Upper lobe of left lung (tissue), 6 donors: ENCODE measurements at regions not wholly inside any gene's neighbourhood (a gene's known extent, or its start where the extent isn't known, plus 50 kb on each side); places are given as distances from the start of the nearest gene placed in this dataset.

Experiments
- ATAC-seq, 2 donors: fragments of 200-7000 bp; cut with Tn5 transposase; one replicate each; pipeline ENCODE4 v1.9.1; 2022; ENCODE audit warnings: mild to moderate bottlenecking in 2 of 2, moderate library complexity in 2 of 2; ENCODE audit not compliant: low FRiP score in 2 of 2
- DNase-seq, 2 donors: peaks; one replicate each; pipeline ENCODE4 v3.0.0-alpha.2; 2019 to 2020
- H3K27ac ChIP-seq, 4 donors: fragments of 200-600 bp; sonication (generic); one replicate each; pipeline ENCODE4 v1.5.1; 2016 to 2019
- H3K27me3 ChIP-seq, 4 donors: fragments of 200-600 bp; sonication (generic); one replicate each; pipeline ENCODE4 v1.5.1; 2017 to 2019
- H3K36me3 ChIP-seq, 4 donors: fragments of 200-600 bp; sonication (generic); one replicate each; pipeline ENCODE4 v1.5.1; 2016 to 2019
- H3K4me1 ChIP-seq, 4 donors: fragments of 200-600 bp; sonication (generic); one replicate each; pipeline ENCODE4 v1.5.1; 2018 to 2019
- H3K4me3 ChIP-seq, 4 donors: fragments of 200-600 bp; sonication (generic); one replicate each; pipeline ENCODE4 v1.5.1; 2017 to 2019; ENCODE audit warnings: mild to moderate bottlenecking in 2 of 4, moderate library complexity in 1 of 4
- H3K9me3 ChIP-seq, 4 donors: fragments of 200-600 bp; sonication (generic); one replicate each; pipeline ENCODE4 v1.5.1; 2018 to 2019
- CTCF ChIP-seq, 6 experiments: fragments of 450-650 bp in 4 of 6; fragments of 200-600 bp in 2 of 6; sonication (generic) in 2 of 6; IDR thresholded peaks; one replicate each; pipeline ENCODE4 v1.5.1; 2016 to 2019; ENCODE audit warnings: antibody characterized with exemption in 6 of 6
- EP300 ChIP-seq, 4 donors: sonication (generic); formaldehyde crosslinking; IDR thresholded peaks; one replicate each; pipeline ENCODE4 v1.5.1; 2017; ENCODE audit warnings: antibody characterized with exemption in 4 of 4, control low read depth in 2 of 4
- POLR2A ChIP-seq, 4 donors: fragments of 450-650 bp; IDR thresholded peaks; one replicate each; pipeline ENCODE4 v1.5.1; 2016 to 2017; ENCODE audit warnings: antibody characterized with exemption in 4 of 4, mild to moderate bottlenecking in 2 of 4
- POLR2AphosphoS5 ChIP-seq, 2 donors: sonication (generic); formaldehyde crosslinking; IDR thresholded peaks; one replicate each; pipeline ENCODE4 v1.5.1; 2017; ENCODE audit warnings: antibody characterized with exemption in 2 of 2
- WGBS, 2 donors: methylation state at CpG; one replicate each; pipeline ENCODE4 v1.1.5; 2017 to 2018; 5-methylcytosine and 5-hydroxymethylcytosine counted together
- donor health status: DM: no; HTN: no; CAD: no; lungs with moderate emphysema.
- donor health status: DM: no; HTN: yes; CAD: no; lungs with severe emphysema.

DNA sequence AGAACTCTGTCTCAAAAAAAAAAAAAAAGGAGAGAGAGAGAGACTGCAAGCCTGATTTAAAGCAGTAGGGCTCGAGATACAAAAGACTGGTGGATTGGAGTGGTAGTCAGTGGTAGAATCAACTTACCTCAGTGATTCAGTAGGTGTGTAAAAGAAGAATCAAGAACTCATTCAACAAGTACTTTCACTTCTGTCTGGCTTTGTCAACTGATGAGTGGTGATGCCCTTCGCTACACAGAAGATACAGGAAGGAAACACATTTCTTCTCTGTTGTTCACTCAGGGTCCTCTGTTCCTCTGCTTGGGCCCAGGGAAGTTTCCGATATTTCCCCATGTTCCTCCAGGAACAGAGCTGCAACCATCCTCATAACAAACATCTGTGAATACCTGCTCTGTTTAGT is 68.6 kb upstream of the COG2 start:
- WGBS, 2 donors: 62 to 74% methylated on average over 3 of the region's 3 CpGs
- no peaks in the 10 kb centered on the region for H3K9me3 ChIP-seq
- H3K27ac ChIP-seq: no peak overlapping the region
- ATAC-seq: no peak
- H3K4me1 ChIP-seq: peaks cover 4 to 18% (median 12%) of the 10 kb centered on the region in 4 donors
- H3K27me3 ChIP-seq: no peaks in the 10 kb centered on the region
- H3K36me3 ChIP-seq: no peaks in the 10 kb centered on the region
- TF ChIP-seq POLR2AphosphoS5 (IDR thresholded peaks at IDR 0.05) (no peak), EP300 (IDR thresholded peaks at IDR 0.05) (no peak), CTCF (IDR thresholded peaks at IDR 0.05) (no peak), POLR2A (IDR thresholded peaks at IDR 0.05) (no peak)
- no peak for DNase-seq
- no peak overlapping the region for H3K4me3 ChIP-seq

GRCh38 chr1:230572121-230573105 is 69.9 kb upstream of the COG2 start:
- H3K4me3 ChIP-seq: no peak overlapping the region
- H3K27me3 ChIP-seq: no peaks in the 10 kb centered on the region
- no peak for DNase-seq
- TF ChIP-seq POLR2AphosphoS5 (IDR thresholded peaks at IDR 0.05) (no peak), EP300 (IDR thresholded peaks at IDR 0.05) (no peak), CTCF (IDR thresholded peaks at IDR 0.05) (no peak), POLR2A (IDR thresholded peaks at IDR 0.05) (no peak)
- H3K36me3 ChIP-seq: no peaks in the 10 kb centered on the region
- 25 to 27% methylated on average over 7 of the region's 7 CpGs for WGBS, 2 donors
- H3K27ac ChIP-seq: no peak overlapping the region
- H3K9me3 ChIP-seq: no peaks in the 10 kb centered on the region
- peaks cover 4 to 18% (median 12%) of the 10 kb centered on the region in 4 donors for H3K4me1 ChIP-seq
- ATAC-seq: no peak

DNA sequence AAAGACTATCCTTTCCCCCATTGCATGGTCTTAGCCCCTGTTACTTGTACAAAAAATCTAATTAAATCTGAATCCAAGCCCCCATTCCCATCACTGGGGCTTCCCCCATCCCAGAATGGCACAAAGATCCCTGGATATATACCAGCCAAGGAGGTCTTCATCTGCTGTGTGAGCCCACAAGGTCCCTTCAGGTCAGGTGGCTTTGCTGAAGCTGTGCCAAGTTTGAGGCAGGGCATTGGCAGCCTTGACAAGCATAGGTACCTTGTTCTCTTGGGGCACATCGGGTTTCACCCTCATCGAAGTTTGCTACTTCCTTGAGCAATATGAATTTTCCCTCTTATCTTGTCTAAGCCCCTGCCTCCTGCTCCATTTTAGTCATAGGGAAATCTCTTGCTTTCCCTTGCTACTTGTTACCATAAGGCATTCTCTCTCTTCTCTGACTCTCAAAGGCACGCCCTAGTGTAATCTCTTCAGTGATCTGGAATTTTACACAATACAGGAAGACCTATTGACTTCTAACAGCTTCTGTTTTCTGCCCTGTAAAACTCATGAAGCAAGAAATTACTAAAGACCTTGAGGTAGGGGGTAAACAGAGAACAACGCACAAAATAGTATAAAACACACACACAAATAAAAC is 71.4 kb upstream of the COG2 start:
- Histone ChIP-seq H3K27ac (no peak overlapping the region), H3K4me3 (no peak overlapping the region), H3K4me1 (peaks cover 4 to 18% (median 12%) of the 10 kb centered on the region in 4 donors), H3K27me3 (no peaks in the 10 kb centered on the region), H3K36me3 (no peaks in the 10 kb centered on the region), H3K9me3 (no peaks in the 10 kb centered on the region)
- DNase-seq (no peak), ATAC-seq (no peak)
- WGBS, 2 donors: 49 to 51% methylated on average over 4 of the region's 4 CpGs
- TF ChIP-seq EP300 (IDR thresholded peaks at IDR 0.05): no peak
- no peak for TF ChIP-seq CTCF (IDR thresholded peaks at IDR 0.05)
- no peak for TF ChIP-seq POLR2A (IDR thresholded peaks at IDR 0.05)
- no peak for TF ChIP-seq POLR2AphosphoS5 (IDR thresholded peaks at IDR 0.05)

DNA sequence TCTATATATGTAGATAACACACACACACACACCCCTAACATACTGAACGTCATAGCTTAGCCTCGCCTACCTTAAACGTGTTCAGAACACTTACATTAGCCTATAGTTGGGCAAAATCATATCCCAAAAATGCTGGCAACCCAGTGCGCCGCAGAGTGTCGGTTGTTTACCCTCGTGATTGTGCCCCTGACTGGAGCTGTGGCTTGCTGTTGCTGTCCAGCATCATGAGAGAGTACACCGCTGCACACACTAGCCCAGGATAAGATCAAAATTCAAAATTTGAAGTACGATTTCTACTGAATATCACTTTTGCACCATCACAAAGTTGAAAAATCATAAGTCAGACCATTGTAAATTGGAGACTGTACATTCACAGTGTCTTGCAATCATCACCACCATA is 73.1 kb upstream of the COG2 start:
- Histone ChIP-seq H3K9me3 (no peaks in the 10 kb centered on the region), H3K36me3 (no peaks in the 10 kb centered on the region), H3K4me1 (peaks cover 4 to 18% (median 12%) of the 10 kb centered on the region in 4 donors), H3K4me3 (no peak overlapping the region), H3K27me3 (no peaks in the 10 kb centered on the region), H3K27ac (no peak overlapping the region)
- WGBS, 2 donors: 91 to 94% methylated on average over 9 of the region's 9 CpGs
- no peak for ATAC-seq
- no peak for DNase-seq
- TF ChIP-seq EP300 (IDR thresholded peaks at IDR 0.05): no peak
- TF ChIP-seq POLR2AphosphoS5 (IDR thresholded peaks at IDR 0.05): no peak
- no peak for TF ChIP-seq POLR2A (IDR thresholded peaks at IDR 0.05)
- no peak for TF ChIP-seq CTCF (IDR thresholded peaks at IDR 0.05)
